CD4-positive, alpha-beta T cell treated with Interferon gamma for 1 hour (primary cell): ENCODE measurements at regions not wholly inside any gene's neighbourhood (a gene's known extent, or its start where the extent isn't known, plus 50 kb on each side); places are given as distances from the start of the nearest gene placed in this dataset.
"Not testable (repeated sequence)": the region's sequence is repeated elsewhere in the genome, so short reads cannot be mapped to it uniquely, and the experiment has no call there.

Experiments
- DNase-seq: peaks from one replicate; pipeline ENCODE4 v3.0.0-alpha.2; 2020

- no peak for DNase-seq
Observed at GRCh38 chrX:47302396-47302795, 68.0 kb upstream of the ZNF157 start.

- not testable (repeated sequence) for DNase-seq
Observed at GRCh38 chrX:47306471-47307023, 63.8 kb upstream of the ZNF157 start.

- DNase-seq, result peak; percentile 33
Observed at GRCh38 chrX:47311932-47312774, 58.2 kb upstream of the ZNF157 start.

- no peak for DNase-seq
Observed at GRCh38 chrX:47313056-47313455, 57.3 kb upstream of the ZNF157 start.

GRCh38 chrX:47316276-47317025 lies 53.9 kb upstream of the ZNF157 start:
- no peak for DNase-seq
